ENCODE measurements at regions not wholly inside any gene's neighbourhood (a gene's known extent, or its start where the extent isn't known, plus 50 kb on each side); places are given as distances from the start of the nearest gene placed in this dataset.

DNA sequence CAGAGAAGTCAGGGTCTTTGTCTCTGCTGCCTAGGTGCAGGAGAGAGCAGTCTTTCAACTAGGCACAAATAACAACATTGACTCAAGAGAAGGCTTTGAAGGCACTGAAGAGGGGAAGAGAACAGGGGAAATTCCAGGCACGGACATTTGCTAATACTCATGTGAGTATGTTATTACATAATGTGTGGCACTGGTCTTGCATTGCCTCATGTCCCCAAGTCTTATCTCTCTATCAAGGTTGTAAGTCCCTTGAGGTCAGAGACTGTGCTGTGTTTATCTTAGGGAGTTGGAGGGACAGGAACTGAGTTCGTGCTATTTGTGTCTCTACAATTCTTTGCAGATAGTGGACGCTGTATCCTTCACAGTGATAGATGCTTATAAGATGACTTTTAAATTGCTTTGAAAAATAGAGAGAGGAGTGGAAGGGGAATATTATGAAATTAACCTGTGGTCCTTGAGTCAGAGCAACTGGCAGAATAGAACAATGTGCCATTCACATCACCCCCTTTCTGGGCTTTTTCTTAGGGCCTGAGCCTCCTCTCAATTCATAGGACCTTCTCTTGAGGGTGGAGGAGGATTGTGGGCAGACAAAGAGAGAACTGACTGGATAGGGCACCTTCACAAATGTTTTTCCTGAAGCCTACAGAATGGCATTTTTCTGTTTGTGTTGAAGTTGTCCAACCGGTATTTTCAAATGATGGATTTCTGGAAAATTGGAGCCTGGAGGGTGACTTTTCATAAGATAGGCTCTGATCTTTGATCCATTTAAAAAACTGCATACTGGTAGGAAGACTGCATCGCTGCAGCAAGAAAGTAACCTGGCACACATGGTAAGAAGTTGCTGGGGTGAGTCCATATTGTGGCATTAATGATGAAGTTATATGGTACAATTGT, 96.6 kb upstream of the CXCR4 start:
- no peak for DNase-seq (ENCODE audit: low read depth)

DNA sequence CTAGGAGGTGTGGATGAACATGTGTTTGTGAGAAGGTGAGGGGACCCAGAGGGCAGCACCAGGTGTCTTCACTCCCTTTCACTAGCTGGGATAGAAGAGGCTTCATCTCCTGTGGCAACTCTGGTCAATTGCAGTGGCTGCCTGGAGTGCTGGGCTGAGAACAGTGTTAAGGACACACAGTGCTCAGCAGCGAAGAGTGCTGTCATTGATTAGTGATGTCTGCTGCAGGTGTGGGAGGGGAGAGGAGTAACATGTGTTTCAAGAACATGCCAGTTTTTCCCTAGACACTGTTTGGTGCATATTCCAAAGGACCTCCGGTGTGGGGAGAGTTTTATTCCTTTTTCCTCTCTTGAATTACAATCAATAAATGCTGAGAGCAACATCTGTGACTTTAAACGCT, 95.9 kb upstream of the CXCR4 start:
- no peak for DNase-seq (ENCODE audit: low read depth)

DNA sequence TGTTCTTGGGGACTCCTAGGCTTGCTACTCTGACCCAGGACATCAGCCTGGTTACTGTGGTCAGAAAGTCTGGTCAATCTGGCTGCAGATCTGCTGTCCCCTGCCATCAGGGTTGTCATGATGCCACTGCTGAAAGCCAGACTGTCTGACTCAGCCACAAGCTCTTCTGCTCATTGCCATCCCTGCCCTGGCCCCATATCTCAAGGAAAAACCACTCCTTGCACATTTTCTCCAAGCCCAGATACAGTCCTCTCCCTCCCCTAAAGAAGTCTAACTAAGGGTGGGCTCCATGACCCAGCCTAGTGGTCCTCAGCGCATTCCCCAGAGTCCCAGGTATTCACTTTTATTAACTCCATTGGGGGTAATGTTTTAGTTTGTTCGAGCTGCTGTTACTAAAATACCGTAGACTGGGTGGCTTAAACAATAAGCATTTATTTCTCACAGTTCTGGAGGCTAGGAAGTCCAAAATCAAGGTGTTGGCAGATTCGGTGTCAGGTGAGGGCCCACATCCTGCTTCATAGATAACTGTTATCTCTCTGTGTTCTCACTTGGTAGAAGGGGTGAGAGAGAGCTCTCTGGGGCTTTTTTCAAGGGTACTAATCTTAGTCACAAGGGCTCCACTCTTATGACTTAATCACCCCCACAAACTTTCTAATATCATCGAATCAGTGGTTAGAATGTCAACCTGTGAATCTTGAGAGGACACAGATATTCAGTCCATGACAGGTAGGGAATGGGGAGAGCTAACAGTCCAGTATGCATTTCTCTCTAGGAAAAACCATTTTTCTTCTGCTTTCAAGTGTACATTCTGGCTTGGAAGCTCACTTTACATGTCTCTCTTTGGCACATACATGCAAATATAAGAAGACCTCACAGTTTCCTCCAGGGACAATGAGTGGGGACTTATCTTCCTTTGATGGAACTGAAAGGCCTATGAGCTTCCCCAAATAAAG, 94.8 kb upstream of the CXCR4 start:
- DNase-seq (ENCODE audit: low read depth), result no peak

DNA sequence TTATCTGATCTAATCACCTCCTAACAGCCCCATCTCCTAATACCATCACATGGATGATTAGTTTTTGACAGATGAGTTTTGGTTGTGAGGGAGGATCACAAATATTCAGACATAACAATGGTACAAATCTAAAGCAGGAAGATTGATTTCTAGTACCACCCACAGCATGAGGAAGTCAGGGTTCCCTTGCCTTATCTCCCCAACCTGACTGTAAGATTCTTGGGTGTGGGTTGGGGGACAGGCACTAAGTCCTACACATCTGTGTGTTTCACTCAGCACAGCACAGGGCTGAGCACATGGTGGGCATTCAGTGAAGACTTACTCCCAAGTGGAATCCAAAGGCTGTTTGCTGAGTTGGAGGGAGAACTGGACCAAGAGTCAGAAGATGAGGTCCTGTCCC, 93.8 kb upstream of the CXCR4 start:
- DNase-seq (ENCODE audit: low read depth), result no peak

DNA sequence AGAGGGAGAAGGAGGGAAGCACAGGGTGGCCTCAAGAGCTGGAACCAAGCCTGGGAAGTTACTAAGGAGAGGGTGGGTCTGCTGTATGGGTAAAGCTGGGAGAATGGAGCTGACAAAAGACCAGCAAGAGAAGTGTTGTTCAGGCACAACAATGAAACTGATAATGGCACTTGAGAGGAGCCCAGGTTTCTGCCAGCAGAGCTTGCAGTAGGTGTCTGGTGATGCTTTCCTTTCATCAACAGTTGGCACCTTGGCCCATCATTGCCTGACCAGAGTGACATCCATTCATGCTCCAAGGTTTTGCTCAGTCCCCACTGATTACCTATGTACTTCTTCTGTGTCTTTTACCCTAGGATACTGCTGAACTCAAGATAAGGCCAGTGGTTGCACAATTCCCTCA, 92.9 kb upstream of the CXCR4 start:
- DNase-seq (ENCODE audit: low read depth), result no peak

DNA sequence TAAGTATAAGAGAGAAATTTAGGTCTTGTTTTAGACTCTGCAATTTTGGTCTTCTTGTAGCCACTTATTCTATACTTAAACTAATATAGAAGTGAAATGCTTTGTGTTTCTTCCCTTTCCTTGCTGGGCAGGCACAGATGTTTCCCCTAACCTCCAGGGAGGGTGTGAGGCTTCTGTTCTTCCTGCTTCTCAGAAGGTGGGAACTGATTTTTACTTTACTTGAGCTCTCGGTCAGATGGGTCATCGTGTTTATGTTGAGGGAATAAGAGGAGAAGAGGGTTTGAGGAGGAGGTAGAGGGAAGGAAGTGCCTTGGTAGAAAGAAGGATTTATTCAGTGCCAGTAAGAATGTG, 92.5 kb upstream of the CXCR4 start:
- DNase-seq (ENCODE audit: low read depth), result no peak

DNA sequence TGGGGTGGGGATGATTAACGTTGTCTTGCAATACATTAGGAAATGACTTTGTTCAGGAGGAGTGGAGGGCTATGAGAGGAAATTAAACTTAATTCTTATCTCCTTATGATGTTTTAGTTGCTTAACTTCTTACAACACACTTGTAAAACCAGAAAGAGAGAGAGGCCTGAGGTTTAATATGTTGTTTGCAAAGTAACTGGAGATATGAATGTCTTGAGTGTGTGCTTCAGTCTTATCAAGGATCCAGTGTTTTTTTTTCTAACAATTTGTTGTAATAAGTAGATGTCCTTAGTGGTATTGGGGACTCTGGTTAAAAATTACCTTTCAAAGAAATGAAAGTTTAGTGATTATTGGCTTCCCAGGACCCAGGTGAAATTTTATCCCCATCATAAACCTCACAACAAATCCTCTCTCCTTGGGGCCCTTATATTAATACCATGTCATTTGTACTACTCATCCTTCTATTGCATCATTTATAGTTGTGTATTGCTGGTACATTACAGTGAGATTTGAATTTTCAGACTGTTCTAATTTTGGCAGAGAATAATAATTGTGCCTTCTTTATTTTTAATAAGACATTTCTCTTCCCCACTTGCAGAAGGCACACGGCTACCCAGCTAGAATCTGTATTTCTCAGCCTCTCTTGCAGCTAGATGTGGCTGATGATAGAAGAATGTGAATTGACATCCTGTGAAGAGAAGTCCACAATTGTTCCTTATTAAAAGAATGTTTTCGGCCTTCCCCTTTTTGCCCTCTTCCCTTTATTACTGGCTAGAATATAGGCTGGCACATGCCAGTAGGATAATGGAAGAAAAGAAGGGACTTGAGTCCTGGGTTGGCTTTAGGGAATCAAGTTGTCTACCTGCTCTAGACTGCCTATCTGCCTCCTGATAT, 91.9 kb upstream of the CXCR4 start:
- DNase-seq (ENCODE audit: low read depth), result no peak

DNA sequence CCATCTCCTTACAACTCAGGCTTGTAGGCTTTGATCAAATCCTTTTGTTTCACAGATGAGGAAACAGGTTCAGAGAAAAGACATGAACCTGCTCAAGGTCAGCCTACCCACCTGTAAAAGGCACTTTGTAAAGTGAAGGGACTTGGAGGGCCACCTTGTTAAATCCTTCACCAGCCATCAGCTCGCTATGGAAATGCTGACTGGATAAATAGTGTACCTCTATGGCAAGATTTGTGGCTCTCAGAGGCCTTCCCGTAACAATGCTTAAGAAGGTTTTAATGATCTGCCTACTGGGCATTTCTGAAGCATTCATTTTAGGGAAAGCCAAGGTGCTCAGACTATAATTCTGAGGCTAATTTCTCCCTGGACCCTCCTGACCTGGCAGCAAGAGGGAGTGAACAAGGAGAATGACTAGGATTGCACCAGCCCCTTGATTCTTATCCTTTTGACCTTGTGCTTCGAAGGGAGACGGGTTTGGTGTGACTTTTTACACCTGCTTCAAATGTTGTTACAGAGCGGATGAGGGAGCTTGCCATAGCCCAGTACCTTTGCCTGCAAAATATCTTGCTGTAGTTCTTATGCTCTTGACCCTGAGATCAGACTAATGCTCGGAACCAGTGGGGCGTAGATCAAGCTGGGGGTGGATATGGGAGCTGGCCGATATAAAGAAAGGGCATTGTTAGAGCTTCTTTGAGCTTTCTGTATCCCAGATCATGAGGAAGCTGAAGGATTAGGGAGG, 90.9 kb upstream of the CXCR4 start:
- no peak for DNase-seq (ENCODE audit: low read depth)

DNA sequence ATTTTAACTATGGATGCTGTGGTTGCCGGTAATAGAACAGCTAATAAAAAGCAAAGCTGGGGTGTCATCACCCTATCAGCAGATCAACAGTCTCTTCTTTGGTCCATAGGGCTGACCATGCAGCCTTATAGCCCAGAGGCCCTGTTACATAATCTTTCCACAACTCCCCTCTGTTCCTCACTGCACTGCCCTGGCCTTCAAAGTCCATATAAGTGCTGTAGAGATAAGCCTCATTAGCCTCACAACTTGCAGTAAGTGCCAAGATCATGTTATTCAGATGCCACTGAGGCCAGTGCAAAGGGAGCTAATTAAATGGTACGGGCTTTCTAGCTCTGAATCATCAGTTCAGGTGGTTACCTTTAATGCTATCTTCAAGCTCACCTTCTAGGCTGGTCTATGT, 89.7 kb upstream of the CXCR4 start:
- DNase-seq (ENCODE audit: low read depth), result no peak

DNA sequence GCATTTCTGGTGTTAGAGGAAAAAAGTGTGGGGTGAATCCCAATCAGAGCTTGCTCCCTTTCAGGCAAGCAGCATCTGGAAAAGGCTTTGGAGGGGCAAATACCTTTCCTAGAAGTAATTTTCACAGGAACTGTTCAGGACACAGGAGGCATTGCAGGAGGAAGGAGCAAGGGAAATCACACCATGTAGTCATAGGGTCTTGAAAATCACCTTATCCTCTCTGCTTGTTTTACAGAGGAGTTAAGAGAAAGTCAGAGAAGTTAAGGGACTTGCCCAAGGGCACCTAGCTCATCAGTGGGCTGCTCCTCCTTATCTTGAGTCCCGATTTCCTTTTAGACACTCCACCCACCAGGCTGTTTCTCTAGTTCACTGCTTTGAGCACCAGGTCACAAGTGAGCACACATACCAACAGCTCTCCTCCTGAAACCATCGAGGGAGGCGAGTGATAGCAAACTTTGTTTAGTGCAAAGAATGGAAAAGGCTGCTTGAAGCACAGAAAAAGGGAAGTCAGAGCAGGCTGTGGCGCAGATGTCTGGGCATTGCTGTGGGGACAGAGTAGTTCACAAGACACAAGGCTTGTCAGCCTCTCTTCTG, 89.2 kb upstream of the CXCR4 start:
- no peak for DNase-seq (ENCODE audit: low read depth)

DNA sequence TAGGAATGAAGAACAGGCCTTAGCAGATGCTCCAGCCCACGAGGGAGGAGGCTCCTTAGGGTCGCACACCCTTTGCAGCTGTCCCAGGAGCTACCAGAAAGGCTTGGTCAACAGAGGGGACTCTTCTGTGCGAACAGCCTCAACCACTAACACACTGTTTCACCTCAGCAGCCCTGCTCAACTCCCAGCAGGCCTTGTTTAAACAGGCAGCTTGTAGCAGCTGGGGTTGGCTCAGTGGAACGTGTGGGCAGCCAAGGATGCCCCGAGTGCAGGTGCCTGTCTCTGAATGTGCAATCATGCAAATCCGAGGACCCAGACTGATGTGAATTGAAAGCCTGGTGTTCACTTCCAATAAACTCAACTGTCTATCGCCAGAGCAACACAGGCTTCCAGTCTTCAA, 88.7 kb upstream of the CXCR4 start:
- no peak for DNase-seq (ENCODE audit: low read depth)

DNA sequence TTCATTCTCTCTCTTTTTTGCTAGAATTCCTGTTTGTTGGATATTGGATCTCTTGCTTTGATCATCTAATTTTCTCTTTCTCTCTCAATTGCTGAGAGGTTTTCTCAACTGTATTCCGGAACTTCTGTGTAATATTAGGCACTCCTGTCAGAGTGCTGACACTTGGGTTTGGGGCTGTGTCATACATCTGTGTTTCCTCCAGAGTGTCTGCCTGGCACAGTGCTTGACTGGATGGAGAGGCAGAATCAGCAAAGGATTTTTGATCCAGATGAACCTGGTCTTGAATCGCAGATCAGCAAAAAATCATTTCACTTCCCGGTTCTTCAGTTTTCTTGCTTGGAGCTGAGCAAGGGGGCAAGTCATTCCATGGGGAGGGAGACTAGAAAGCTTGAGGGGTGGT, 87.7 kb upstream of the CXCR4 start:
- no peak for DNase-seq (ENCODE audit: low read depth)

DNA sequence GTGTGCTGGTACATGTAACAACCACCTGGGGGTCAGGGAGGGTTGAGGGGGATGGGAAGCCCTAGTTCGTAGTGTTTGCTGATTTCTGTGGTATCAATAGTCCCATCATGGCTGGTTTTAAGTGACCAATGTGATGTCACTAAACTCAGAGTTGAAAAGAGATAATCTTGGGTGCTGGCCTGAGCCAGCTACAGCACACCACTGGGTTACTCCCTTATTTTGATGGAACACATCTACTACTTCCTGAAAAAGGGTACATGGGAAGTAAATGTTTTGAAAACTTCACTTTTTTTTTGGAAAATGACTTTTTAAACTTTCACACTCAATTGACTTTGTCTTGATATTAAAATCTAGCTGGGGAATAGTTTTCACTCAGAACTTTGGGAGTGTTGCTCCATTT, 87.0 kb upstream of the CXCR4 start:
- no peak for DNase-seq (ENCODE audit: low read depth)

DNA sequence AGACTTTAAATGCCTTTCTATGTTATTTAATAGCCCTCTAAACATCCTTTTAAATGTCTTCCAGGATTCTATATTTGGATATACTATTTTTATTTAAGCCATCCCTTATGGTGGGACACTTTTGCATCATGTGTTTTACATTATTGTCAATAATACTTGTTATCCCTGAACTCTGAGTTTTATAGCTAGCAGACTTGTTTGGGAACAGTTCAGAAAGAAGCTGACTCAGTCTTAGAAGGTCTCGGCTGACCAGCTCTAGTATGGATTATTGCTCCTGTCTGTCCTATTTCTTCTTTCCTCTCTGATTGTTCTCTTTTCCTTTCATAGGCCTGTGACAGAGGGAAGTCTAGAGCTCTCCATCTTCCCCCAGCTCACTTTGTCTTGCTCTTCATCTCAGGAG, 77.3 kb upstream of the CXCR4 start:
- DNase-seq (ENCODE audit: low read depth), result no peak

DNA sequence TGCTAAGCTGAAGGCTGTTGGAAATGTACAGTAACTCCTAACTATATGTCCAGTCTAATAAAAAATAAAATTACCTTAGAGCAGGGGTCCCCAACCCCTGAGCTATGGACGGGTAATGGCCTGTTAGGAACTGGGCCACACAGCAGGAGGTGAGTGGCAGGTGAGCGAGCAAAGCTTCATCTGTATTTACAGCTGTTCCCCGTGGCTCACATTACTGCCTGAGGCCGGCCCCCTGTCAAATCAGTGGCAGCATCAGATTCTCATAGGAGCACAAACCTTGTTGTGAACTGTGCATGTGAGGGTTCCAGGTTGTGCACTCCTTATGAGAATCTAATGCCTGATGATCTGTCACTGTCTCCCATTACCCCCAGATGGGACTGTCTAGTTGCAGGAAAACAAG, 73.1 kb upstream of the CXCR4 start:
- DNase-seq (ENCODE audit: low read depth), result no peak

DNA sequence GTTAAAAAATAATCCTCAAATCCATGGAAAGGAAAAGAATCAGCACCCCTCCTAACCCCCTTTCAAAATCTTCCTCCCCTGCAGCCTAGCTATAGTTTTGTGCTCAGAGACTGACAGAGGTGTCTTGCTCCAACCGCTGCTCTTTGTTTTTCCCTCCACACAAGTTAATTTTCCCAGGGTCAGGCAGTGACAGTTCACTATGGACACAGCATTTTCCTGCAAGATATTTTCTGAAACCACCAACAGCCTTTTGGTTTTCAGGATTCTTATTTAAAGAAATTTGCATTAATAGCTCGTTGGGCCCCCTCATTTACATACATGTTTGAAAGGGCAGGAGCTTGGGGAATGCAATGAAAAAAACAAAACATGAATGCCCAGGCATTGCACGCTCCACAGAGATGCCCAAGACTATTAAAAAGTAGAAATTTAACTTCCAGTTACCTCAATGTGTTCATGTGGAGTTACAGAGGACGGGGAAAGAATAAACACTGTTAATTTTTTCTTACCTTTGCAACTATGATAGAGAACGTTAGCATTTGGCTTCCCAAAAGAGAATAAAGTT, 71.4 kb upstream of the CXCR4 start:
- no peak for DNase-seq (ENCODE audit: low read depth)

DNA sequence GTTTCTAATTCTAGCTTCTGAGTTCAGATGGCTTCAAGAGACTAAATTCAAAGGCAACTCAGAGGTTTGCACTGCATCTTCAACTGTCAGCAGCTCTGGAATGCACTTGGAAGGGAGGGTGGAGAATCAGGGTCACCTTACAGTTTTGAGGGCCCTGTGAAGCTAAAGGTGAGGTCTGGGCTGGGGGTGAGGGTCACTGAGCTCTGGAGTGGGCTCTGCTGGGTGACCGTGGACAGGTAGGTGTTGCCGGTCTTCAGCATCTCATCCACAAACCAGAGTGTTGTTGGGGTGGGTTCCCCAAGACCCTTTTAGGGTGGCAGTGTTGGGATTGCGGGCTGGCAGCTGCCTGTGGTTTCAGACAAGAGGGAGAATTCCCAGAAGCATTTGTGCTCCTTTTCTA, 70.1 kb upstream of the CXCR4 start:
- no peak for DNase-seq (ENCODE audit: low read depth)

DNA sequence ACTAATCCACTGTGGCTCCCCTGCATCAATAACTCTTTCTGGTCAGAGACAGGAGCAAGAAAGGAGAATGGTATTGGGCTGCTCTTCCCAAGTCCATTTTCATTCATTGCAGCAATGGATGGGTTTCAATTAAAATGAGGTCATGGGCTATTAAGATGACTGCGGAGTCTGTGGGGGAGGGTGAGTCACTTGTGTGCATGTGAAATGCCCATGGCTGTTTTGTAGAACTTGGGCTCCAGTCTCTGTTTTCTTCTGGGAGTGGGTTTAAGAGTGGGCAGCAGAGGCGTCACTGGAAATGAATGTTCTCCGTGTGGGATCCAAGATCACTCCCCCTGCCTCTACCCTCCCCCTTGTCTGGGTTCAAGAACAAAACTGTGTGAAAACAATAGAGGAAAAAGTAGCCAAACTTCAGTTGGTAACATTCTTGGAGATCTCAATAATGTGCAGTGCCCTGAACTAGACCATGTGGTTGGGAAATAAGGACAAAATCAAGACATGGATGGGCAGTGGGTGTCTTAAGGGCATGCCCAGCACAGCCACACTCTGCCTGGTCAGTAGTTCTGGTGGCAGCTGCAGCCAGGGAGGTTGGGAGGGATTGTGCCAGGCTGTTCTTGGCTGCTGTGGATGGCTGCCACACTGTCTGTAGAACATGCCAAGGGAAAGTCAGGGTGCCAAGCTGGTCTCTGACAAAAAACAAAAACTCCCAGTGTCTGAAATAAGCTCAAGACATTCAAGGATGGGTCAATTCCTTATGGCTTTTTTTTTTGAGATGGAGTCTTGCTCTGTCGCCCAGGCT, 68.2 kb upstream of the CXCR4 start:
- DNase-seq (ENCODE audit: low read depth), result no peak

DNA sequence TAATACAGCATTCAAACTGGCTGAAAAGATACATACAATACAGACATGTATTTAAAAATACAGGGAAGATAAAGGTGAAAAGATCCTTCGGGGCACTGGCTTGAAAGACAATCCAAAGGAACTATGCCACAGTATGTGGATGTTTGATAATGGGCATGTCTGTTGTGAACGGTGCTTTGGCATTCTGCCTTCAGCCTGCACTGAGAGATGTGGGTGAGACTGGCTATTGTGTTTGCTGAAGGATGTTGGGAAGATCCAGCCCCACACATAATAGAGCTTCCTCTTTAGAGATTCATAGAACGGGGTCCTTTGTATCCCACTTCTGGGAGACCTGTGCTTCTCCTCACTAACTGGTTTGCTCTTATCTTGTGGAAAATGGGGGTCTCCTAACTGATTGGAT, 65.1 kb upstream of the CXCR4 start:
- no peak for DNase-seq (ENCODE audit: low read depth)

DNA sequence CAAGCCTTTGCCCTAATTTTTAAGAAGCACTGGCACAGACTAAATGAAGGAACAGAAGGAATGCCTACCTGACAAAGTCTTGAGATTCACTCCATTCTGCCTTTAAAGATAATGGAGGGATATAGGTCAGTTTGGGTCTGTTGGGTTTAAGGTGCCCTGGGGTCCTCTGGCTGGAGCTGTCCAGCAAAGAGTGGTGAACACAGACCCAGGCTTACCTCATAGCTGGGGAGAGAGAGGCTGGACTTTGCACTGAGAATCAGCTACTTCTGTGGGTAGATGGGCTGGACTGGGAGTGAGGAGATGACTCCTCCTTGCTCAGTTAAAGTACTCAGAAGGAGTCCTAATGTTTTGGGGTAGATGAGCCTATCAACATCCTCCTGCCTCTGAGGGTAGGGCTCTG, 64.4 kb upstream of the CXCR4 start:
- DNase-seq (ENCODE audit: low read depth), result no peak
